Astrocyte of the spinal cord (primary cell): ENCODE measurements at regions not wholly inside any gene's neighbourhood (a gene's known extent, or its start where the extent isn't known, plus 50 kb on each side); places are given as distances from the start of the nearest gene placed in this dataset.
A peak's percentile ranks its signal among the peaks of the same experiment; 100 is the strongest.

ENCODE experiments used
- DNase-seq: peaks from one replicate; pipeline ENCODE4 v3.0.0; 2011; ENCODE audit warnings: low read depth, low spot score
- H3K4me3 ChIP-seq: 2 replicates; pipeline ENCODE4 v1.5.1; 2011; ENCODE audit warnings: low read depth, mild to moderate bottlenecking, low read length, moderate library complexity
- in situ Hi-C: cut with HindIII; loops from 2 replicates; pipeline ENCODE4 v1.10.0; 2017; ENCODE audit warnings: low sequenced_read_pairs
- TF ChIP-seq, protein P1 (sequence below): IDR thresholded peaks from 2 replicates; pipeline ENCODE4 v1.5.1; 2012; ENCODE audit warnings: low read depth, mild to moderate bottlenecking, low read length, inconsistent platforms

DNA sequence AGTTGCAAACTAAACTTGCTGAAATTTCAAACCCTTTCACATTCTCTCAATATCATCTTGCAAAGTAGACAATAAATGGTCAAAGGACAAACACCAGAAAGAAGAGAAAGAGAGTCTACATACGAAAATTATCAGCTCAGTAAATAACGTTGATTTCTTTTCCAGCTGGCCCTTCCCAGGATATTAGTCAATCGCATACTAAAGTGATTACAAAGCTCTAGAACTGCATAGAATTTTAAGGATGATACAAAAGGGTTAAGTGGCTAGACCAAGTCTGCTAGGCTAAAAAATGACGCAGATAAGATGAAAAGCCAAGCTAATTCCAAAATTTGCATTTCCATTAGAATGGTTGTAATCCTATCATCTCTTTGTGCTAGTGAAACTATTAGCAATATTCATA lies 405.7 kb downstream of the FBXO15 start:
- DNase-seq = peak; percentile 50
- TF ChIP-seq, protein P1, sequence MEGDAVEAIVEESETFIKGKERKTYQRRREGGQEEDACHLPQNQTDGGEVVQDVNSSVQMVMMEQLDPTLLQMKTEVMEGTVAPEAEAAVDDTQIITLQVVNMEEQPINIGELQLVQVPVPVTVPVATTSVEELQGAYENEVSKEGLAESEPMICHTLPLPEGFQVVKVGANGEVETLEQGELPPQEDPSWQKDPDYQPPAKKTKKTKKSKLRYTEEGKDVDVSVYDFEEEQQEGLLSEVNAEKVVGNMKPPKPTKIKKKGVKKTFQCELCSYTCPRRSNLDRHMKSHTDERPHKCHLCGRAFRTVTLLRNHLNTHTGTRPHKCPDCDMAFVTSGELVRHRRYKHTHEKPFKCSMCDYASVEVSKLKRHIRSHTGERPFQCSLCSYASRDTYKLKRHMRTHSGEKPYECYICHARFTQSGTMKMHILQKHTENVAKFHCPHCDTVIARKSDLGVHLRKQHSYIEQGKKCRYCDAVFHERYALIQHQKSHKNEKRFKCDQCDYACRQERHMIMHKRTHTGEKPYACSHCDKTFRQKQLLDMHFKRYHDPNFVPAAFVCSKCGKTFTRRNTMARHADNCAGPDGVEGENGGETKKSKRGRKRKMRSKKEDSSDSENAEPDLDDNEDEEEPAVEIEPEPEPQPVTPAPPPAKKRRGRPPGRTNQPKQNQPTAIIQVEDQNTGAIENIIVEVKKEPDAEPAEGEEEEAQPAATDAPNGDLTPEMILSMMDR = no peak
- H3K4me3 ChIP-seq = no peak overlapping the region
- in situ Hi-C loops = no loop called here

DNA sequence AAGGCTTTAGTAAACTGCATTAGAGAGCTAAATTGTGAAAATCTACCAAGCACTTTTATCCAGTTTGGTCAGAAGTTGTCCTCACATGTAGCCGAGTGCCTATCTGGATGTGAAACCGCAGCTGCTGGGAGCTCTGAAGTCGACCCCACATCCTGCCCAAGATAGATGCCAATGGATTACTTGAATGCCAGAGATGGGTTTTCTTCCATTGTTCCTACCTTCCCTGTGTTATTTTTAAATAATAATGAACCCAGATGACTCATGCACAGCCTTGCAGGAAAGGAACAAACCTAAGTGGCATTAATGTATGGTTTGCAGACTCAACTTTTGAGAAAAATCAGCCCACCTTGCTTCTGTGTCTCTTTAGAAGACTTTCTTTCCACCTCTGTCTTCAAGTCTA lies 408.5 kb downstream of the FBXO15 start:
- no peak overlapping the region for H3K4me3 ChIP-seq
- peak; percentile 80 for DNase-seq
- TF ChIP-seq, protein P1 = no peak
- in situ Hi-C loops = no loop called here

DNA sequence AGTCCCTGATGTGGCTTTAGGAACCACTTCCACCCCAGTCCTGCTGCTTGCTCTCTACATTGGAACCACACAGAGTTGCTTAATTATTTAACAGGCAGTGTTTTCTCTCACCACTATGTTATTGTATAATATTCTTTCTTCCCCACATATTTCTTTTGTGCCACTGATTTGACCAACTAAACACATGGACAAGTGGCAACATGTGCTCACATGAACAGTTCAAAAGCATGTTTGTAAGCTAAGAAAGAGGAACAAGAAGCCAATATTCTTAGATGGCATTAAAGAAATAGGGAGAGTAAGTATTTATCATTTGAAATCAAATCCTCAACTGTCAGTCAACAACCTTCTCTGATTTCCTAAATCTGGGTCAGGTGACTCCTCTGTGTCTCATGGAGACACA lies 409.6 kb downstream of the FBXO15 start:
- TF ChIP-seq, protein P1 = no peak
- no peak overlapping the region for H3K4me3 ChIP-seq
- DNase-seq = no peak
- in situ Hi-C loops = no loop called here

DNA sequence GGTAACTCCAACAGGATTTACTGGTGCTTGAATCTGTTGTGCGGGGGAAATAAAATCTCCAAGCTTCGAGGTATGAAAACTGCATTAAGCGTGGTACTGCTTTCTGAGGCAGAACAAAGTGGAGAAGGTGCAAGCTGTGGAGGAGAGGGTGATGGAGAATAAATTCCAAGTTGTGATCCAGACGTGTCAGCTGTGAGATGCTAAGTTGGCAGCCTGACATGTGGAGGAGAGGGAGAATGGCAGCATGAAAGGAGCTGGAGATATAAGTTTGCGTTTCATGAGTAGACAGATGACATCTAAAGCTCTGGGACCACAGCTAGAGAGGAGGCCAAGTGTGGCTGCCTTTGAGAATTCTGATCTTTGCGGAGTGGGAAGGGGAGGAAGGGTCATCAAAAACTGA lies 411.8 kb downstream of the FBXO15 start:
- H3K4me3 ChIP-seq = no peak overlapping the region
- TF ChIP-seq, protein P1 = no peak
- DNase-seq = no peak
- in situ Hi-C loops = no loop called here

DNA sequence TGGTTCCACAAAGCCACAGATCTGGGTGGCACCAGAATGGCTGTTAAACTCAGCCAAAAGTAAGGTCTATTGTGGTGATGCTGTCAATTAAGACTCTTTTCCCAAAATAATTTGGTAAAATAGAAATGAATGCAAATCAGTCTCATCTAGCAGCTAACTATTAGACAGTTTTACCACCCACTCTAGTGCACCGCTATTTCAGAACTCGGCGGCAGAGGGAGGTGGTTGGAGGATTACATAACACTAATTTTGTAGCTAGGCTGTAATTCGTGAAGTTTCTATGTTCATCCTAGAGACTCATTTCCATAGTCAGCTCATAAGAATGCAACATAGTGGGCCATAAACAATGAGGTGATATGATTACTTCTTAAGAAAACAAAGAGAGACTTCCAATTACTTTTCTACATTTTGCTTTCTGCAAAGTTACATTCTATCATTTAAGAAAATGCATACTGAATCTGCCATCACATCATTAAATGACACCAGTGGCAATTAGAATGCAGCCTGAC lies 413.8 kb downstream of the FBXO15 start:
- H3K4me3 ChIP-seq = no peak overlapping the region
- no peak for DNase-seq
- TF ChIP-seq, protein P1 = no peak
- in situ Hi-C loops = no loop called here

DNA sequence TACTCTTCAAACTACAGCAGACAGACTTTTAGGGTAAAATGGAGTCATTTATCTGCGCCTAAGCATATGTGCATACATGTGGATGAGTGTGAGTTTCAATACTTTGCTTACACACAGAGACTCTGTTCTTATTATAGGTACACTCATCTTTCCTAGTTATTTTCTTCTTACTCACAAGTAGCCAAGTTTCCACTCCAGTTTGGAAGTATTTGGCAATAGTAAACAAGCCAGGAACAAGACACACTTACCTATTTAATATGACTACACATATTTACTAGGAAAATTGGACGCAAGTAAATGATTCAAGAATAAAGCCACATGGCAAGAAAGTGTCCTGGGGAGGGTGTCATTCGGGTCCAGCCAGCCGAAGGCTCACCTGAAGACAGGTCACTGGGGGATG lies 414.3 kb downstream of the FBXO15 start:
- TF ChIP-seq, protein P1 = no peak
- in situ Hi-C loops = no loop called here
- no peak overlapping the region for H3K4me3 ChIP-seq
- no peak for DNase-seq

DNA sequence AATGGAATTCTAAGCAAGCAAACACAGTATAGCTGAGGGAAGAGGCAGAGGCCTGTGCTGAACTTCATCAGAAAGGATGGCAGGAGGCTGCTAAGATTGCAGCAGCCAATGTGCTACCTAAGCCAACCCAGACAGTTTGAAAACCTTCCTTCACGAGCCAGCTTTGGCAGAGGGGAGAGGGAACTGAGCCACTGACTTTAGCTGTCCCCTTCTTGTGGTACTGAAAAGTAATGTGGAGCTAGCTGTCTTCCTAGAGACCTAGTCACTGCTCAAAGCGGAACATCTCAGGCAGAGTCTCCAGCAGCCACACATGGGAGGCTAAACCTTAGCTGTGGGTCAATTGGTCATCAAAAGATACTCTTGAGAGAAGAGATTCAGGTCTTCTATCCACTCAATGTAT lies 419.0 kb downstream of the FBXO15 start:
- no peak for DNase-seq
- TF ChIP-seq, protein P1 = no peak
- in situ Hi-C loops = no loop called here
- H3K4me3 ChIP-seq = no peak overlapping the region
